ENCODE measurements at regions not wholly inside any gene's neighbourhood (a gene's known extent, or its start where the extent isn't known, plus 50 kb on each side); places are given as distances from the start of the nearest gene placed in this dataset.

- TF ChIP-seq EZH2phosphoT487 (IDR thresholded peaks at IDR 0.05; ENCODE audit: borderline replicate concordance, low read depth, low read length) (no peak), CTCF (conservative IDR thresholded peaks at IDR 0.05; ENCODE audit: low read length) (no peak)
Observed at GRCh38 chr16:6857575-6857974, 475.1 kb upstream of the RBFOX1 start.
